Vagina (tissue), 2 donors: ENCODE measurements at regions not wholly inside any gene's neighbourhood (a gene's known extent, or its start where the extent isn't known, plus 50 kb on each side); places are given as distances from the start of the nearest gene placed in this dataset.
"Not testable (repeated sequence)": the region's sequence is repeated elsewhere in the genome, so short reads cannot be mapped to it uniquely, and the experiment has no call there.

ENCODE experiments used
- DNase-seq, 2 donors: peaks; one replicate each; pipeline ENCODE4 v3.0.0-alpha.2; 2017; ENCODE audit errors: extremely low spot score in 2 of 2
- H3K27ac ChIP-seq: fragments of 200-600 bp; sonication (generic); one replicate; pipeline ENCODE4 v1.5.1; 2019
- H3K27me3 ChIP-seq: fragments of 200-600 bp; sonication (generic); one replicate; pipeline ENCODE4 v1.5.1; 2019
- H3K36me3 ChIP-seq, 2 donors: fragments of 200-600 bp; sonication (generic); one replicate each; pipeline ENCODE4 v1.5.1; 2017 to 2019
- H3K4me1 ChIP-seq: fragments of 200-600 bp; sonication (generic); one replicate; pipeline ENCODE4 v1.5.1; 2019
- H3K4me3 ChIP-seq, 2 donors: fragments of 200-600 bp; sonication (generic); 1 replicate in 1 of 2; 2 replicates in 1 of 2; pipeline ENCODE4 v1.5.1; 2016 to 2019
- H3K9me3 ChIP-seq: fragments of 200-600 bp; sonication (generic); one replicate; pipeline ENCODE4 v1.5.1; 2019
- POLR2A ChIP-seq, 2 donors: fragments of 450-650 bp; IDR thresholded peaks; one replicate each; pipeline ENCODE4 v1.6.1; 2017; ENCODE audit warnings: antibody characterized with exemption in 2 of 2, mild to moderate bottlenecking in 2 of 2, moderate library complexity in 2 of 2
- POLR2AphosphoS5 ChIP-seq, 2 donors: sonication (generic); formaldehyde crosslinking; IDR thresholded peaks; one replicate each; pipeline ENCODE4 v1.9.0; 2017; ENCODE audit warnings: antibody characterized with exemption in 2 of 2, mild to moderate bottlenecking in 2 of 2, low read depth in 1 of 2; ENCODE audit not compliant: insufficient read depth in 1 of 2
- intact Hi-C: fragments of 100-400 bp; cut with DNase I; formaldehyde crosslinking; loops from one replicate; pipeline ENCODE4 v1.15.1; 2023
- TF ChIP-seq, protein P1 (sequence below), 3 experiments: fragments of 450-650 bp in 2 of 3; fragments of 200-600 bp in 1 of 3; sonication (generic) in 1 of 3; IDR thresholded peaks; one replicate each; pipeline ENCODE4 v1.5.1; 2017 to 2019; ENCODE audit warnings: antibody characterized with exemption in 3 of 3, mild to moderate bottlenecking in 2 of 3, moderate library complexity in 2 of 3

DNA sequence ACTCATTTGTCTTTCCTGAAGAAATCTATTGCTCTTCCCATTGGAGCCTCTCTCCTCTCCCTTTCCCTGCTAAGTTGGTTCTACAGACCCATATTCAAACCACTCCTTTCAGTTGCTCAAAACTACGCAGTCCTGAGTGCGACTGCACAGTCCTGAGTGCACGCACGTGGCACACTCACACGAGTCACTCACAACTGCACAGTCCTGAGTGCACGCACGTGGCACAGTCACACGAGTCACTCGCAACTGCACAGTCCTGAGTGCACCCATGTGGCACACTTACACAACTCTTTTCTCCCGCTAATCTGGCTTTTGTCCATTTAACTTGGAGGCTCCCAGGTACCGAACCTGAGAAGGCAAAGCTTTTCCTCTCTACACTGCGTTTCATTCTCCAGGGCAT lies 159.7 kb downstream of the RNASET2 start:
- Histone ChIP-seq H3K4me1 (no peaks in the 10 kb centered on the region), H3K36me3 (no peaks in the 10 kb centered on the region), H3K27ac (no peak overlapping the region), H3K9me3 (no peaks in the 10 kb centered on the region), H3K27me3 (no peaks in the 10 kb centered on the region), H3K4me3 (no peak overlapping the region)
- intact Hi-C loops, result no loop called here
- no peak for TF ChIP-seq POLR2A (IDR thresholded peaks at IDR 0.05)
- TF ChIP-seq POLR2AphosphoS5 (IDR thresholded peaks at IDR 0.05; ENCODE audit: insufficient read depth in 1 of 2, low read depth in 1 of 2), result no peak
- TF ChIP-seq, protein P1, sequence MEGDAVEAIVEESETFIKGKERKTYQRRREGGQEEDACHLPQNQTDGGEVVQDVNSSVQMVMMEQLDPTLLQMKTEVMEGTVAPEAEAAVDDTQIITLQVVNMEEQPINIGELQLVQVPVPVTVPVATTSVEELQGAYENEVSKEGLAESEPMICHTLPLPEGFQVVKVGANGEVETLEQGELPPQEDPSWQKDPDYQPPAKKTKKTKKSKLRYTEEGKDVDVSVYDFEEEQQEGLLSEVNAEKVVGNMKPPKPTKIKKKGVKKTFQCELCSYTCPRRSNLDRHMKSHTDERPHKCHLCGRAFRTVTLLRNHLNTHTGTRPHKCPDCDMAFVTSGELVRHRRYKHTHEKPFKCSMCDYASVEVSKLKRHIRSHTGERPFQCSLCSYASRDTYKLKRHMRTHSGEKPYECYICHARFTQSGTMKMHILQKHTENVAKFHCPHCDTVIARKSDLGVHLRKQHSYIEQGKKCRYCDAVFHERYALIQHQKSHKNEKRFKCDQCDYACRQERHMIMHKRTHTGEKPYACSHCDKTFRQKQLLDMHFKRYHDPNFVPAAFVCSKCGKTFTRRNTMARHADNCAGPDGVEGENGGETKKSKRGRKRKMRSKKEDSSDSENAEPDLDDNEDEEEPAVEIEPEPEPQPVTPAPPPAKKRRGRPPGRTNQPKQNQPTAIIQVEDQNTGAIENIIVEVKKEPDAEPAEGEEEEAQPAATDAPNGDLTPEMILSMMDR (IDR thresholded peaks at IDR 0.05), result no peak
- DNase-seq, result no peak

DNA sequence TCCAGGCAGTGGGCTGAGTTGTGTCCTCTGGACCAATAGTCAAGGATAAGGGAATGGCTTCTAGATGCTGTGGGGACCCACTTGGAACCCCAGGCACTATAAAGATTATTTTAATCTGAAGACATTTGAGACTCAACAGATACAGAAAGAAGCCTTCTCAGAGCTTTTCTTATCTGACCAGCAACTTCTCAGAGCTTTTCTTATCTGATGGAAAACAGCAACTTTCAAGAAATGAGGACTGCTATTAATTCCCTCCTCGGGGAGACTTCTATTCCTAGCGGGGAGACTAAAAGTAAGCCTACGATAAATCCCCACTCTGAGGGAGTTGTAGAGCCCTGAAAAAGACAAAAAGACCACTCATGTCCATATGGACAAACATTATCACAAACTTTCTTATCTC lies 160.5 kb downstream of the RNASET2 start:
- H3K27ac ChIP-seq, result no peak overlapping the region
- no peaks in the 10 kb centered on the region for H3K36me3 ChIP-seq
- no peaks in the 10 kb centered on the region for H3K4me1 ChIP-seq
- H3K4me3 ChIP-seq, result no peak overlapping the region
- H3K27me3 ChIP-seq, result no peaks in the 10 kb centered on the region
- H3K9me3 ChIP-seq, result no peaks in the 10 kb centered on the region
- intact Hi-C loops, result no loop called here
- no peak for DNase-seq
- TF ChIP-seq POLR2A (IDR thresholded peaks at IDR 0.05) (no peak), POLR2AphosphoS5 (IDR thresholded peaks at IDR 0.05; ENCODE audit: insufficient read depth in 1 of 2, low read depth in 1 of 2) (no peak)
- TF ChIP-seq, protein P1 (IDR thresholded peaks at IDR 0.05), result no peak

DNA sequence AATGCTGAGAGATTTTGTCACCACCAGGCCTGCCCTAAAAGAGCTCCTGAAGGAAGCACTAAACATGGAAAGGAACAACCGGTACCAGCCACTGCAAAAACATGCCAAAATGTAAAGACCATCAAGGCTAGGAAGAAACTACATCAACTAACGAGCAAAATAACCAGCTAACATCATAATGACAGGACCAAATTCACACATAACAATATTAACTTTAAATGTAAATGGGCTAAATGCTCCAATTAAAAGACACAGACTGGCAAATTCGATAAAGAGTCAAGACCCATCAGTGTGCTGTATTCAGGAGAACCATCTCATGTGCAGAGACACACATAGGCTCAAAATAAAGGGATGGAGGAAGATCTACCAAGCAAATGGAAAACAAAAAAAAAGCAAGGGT lies 163.8 kb upstream of the RPS6KA2 start:
- H3K4me1 ChIP-seq, intact Hi-C loops, H3K4me3 ChIP-seq, H3K27me3 ChIP-seq, H3K36me3 ChIP-seq, H3K27ac ChIP-seq, DNase-seq, H3K9me3 ChIP-seq: not testable (repeated sequence)

DNA sequence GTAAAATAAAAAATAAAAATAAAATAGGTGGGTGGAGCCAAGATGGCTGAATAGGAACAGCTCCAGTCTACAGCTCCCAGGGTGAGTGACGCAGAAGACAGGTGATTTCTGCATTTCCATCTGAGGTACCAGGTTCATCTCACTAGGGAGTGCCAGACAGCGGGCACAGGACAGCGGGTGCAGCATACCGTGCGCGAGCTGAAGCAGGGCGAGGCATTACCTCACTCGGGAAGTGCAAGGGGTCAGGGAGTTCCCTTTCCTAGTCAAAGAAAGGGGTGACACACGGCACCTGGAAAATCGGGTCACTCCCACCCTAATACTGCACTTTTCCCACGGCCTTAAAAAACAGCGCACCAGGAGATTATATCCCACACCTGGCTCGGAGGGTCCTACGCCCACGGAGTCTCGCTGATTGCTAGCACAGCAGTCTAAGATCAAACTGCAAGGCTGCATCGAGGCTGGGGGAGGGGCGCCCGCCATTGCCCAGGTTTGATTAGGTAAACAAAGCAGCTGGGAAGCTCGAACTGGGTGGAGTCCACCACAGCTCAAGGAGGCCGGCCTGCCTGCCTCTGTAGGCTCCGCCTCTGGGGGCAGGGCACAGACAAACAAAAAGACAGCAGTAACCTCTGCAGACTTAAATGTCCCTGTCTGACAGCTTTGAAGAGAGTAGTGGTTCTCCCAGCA lies 161.9 kb upstream of the RPS6KA2 start:
- DNase-seq, result not testable (repeated sequence)

DNA sequence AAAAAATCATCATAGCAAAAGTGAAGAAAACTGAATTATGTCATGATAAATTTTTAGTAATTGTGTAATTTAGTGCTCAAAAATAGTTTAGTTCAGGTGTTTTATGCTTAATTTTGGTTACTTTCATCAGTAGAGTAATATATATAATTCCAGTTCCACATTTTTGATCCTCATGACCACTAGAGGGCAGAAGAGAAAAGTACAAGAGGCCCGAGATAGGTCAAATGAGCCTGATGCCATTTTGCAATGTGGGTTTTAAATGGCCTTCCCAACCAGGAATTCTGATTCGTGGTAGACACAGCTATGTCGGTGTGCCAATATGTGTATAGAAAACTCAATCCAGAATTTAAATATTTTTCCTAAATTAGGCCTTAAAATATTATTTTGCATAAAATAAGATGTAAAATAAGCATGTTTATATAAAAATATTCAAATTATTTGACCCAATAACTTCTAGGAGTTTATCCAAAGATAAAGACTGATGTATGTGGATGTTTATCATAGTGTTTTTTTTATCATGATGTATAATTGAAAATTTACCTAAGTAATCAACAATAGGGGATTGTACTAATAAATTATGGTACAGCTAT lies 159.7 kb upstream of the RPS6KA2 start:
- peak in 1 of 2 donors; percentile 47 for DNase-seq
- Histone ChIP-seq H3K4me1 (no peaks in the 10 kb centered on the region), H3K27me3 (no peaks in the 10 kb centered on the region), H3K27ac (no peak overlapping the region), H3K4me3 (no peak overlapping the region), H3K36me3 (no peaks in the 10 kb centered on the region), H3K9me3 (no peaks in the 10 kb centered on the region)
- intact Hi-C loops, result loop anchor here (5.0 kb wide), 1 partner anchor 201 kb away; no protein-coding TSS in a partner anchor
- TF ChIP-seq, protein P1 (IDR thresholded peaks at IDR 0.05), result peak; percentile 71 to 77 (median 74)
- TF ChIP-seq POLR2AphosphoS5 (IDR thresholded peaks at IDR 0.05; ENCODE audit: insufficient read depth in 1 of 2, low read depth in 1 of 2), result no peak

More for the DNA sequence above, 161.9 kb upstream of the RPS6KA2 start:
- not testable (repeated sequence) for H3K27ac ChIP-seq, H3K4me1 ChIP-seq, H3K27me3 ChIP-seq, H3K36me3 ChIP-seq, H3K4me3 ChIP-seq, H3K9me3 ChIP-seq
- intact Hi-C loops, result loop anchor here (5.0 kb wide), 1 partner anchor 198 kb away; no protein-coding TSS in a partner anchor

DNA sequence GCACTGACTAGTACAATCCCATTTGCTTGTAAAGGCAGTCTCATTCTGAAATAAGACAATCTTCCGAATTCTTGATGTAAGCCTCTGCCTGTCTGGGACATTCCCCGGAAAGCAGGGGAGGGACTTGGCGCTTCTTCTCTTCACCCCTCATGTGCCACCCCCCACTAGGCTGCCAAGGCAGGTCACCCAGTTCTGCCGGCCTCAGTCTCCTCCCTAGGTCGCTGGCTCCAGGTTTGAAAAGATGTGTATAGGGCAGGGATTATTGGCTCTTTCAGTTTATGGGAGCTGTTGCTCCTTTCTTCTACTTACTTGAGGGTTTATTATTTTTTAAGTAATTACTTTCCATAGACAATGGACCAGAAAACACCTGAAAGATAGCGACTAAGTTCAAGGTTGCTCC lies 158.1 kb upstream of the RPS6KA2 start:
- intact Hi-C loops, result loop anchor here (5.0 kb wide), 1 partner anchor 202 kb away; no protein-coding TSS in a partner anchor
- H3K36me3 ChIP-seq, result no peaks in the 10 kb centered on the region
- no peak overlapping the region for H3K27ac ChIP-seq
- no peaks in the 10 kb centered on the region for H3K4me1 ChIP-seq
- no peak overlapping the region for H3K4me3 ChIP-seq
- no peaks in the 10 kb centered on the region for H3K27me3 ChIP-seq
- no peaks in the 10 kb centered on the region for H3K9me3 ChIP-seq
- DNase-seq, result peak in 1 of 2 donors; percentile 62
- TF ChIP-seq POLR2A (IDR thresholded peaks at IDR 0.05), result no peak
- no peak for TF ChIP-seq POLR2AphosphoS5 (IDR thresholded peaks at IDR 0.05; ENCODE audit: insufficient read depth in 1 of 2, low read depth in 1 of 2)
- TF ChIP-seq, protein P1 (IDR thresholded peaks at IDR 0.05), result no peak
